ENCODE measurements at regions not wholly inside any gene's neighbourhood (a gene's known extent, or its start where the extent isn't known, plus 50 kb on each side); places are given as distances from the start of the nearest gene placed in this dataset.
A peak's percentile ranks its signal among the peaks of the same experiment; 100 is the strongest.
"Not testable (repeated sequence)": the region's sequence is repeated elsewhere in the genome, so short reads cannot be mapped to it uniquely, and the experiment has no call there.

DNA sequence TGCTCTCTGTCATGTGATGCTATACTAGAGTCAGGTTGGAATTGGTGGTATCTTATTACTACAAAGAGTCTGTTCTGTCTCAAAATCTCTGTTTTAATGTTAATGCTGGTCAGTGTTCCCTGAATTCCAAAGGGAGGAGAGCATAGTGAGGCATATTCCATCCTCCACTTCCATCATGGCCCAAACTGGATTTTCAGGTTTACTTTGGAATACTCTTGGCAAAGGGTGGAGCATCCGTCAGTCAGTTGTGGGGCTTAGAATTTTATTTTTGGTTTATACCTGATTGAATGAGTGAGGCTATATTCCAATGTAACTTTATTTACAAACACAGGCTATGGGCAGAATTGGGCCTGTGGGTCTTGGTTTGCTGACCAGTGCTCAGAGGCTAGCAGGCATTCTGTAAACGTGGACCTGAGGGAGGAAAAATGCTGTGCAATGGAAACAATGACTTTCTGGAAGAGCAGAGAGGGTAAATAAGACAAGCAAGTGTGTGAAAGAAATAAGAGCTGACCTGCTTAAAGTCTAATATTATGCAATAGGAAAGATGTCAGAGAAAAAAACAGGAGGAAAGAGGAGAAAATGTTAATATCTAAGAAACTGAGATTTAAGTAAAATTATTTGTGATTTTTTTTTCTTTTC lies 106.2 kb upstream of the CLINT1 start:
- Histone ChIP-seq H3K9me3 (ENCODE audit: control insufficient read depth, low read length) (no peaks in the 10 kb centered on the region), H3K4me1 (ENCODE audit: control insufficient read depth, insufficient read depth, low read length) (no peaks in the 10 kb centered on the region), H3K4me3 (ENCODE audit: low read length) (no peak overlapping the region), H3K36me3 (ENCODE audit: control insufficient read depth, insufficient read depth, low read length) (no peaks in the 10 kb centered on the region), H3K27me3 (ENCODE audit: control insufficient read depth, insufficient read depth, low read length, poor library complexity, severe bottlenecking) (no peaks in the 10 kb centered on the region), H3K9ac (ENCODE audit: extremely low read depth, low read length, poor library complexity, severe bottlenecking) (no peak overlapping the region), H3K27ac (ENCODE audit: low read depth, low read length) (no peak overlapping the region)
- DNase-seq: peak; percentile 45
- peak overlapping the region; percentile 7 for H3K27ac Mint-ChIP-seq
- no peaks in the 10 kb centered on the region for H3K27me3 Mint-ChIP-seq (ENCODE audit: insufficient read depth)
- no peaks in the 10 kb centered on the region for H3K36me3 Mint-ChIP-seq (ENCODE audit: low read depth)
- TF ChIP-seq CTCF (conservative IDR thresholded peaks at IDR 0.05): no peak
- 60 to 81% methylated on average over 1 to 2 of the region's 2 CpGs for WGBS, 2 experiments (ENCODE audit: insufficient coverage in 1 of 2, insufficient read length in 1 of 2)
- no peaks in the 10 kb centered on the region for H3K9me3 Mint-ChIP-seq
- H3K4me3 Mint-ChIP-seq: no peak overlapping the region
- peaks cover 15% of the 10 kb centered on the region for H3K4me1 Mint-ChIP-seq

GRCh38 chr5:157963761-157964160 lies 104.8 kb upstream of the CLINT1 start:
- Mint-ChIP-seq H3K4me3 (no peak overlapping the region), H3K27ac (no peak overlapping the region), H3K9me3 (no peaks in the 10 kb centered on the region), H3K36me3 (ENCODE audit: low read depth) (no peaks in the 10 kb centered on the region), H3K27me3 (ENCODE audit: insufficient read depth) (no peaks in the 10 kb centered on the region), H3K4me1 (peaks cover 11% of the 10 kb centered on the region)
- H3K4me1 ChIP-seq (ENCODE audit: control insufficient read depth, insufficient read depth, low read length): no peaks in the 10 kb centered on the region
- H3K9ac ChIP-seq (ENCODE audit: extremely low read depth, low read length, poor library complexity, severe bottlenecking): no peak overlapping the region
- H3K27ac ChIP-seq (ENCODE audit: low read depth, low read length): no peak overlapping the region
- 93 to 97% methylated on average over 3 to 4 of the region's 4 CpGs for WGBS, 2 experiments (ENCODE audit: insufficient coverage in 1 of 2, insufficient read length in 1 of 2)
- no peaks in the 10 kb centered on the region for H3K27me3 ChIP-seq (ENCODE audit: control insufficient read depth, insufficient read depth, low read length, poor library complexity, severe bottlenecking)
- H3K4me3 ChIP-seq (ENCODE audit: low read length): no peak overlapping the region
- no peaks in the 10 kb centered on the region for H3K36me3 ChIP-seq (ENCODE audit: control insufficient read depth, insufficient read depth, low read length)
- H3K9me3 ChIP-seq (ENCODE audit: control insufficient read depth, low read length): no peaks in the 10 kb centered on the region
- DNase-seq: no peak
- no peak for TF ChIP-seq CTCF (conservative IDR thresholded peaks at IDR 0.05)

GRCh38 chr5:157963244-157963643 lies 104.3 kb upstream of the CLINT1 start:
- Histone ChIP-seq H3K4me1 (ENCODE audit: control insufficient read depth, insufficient read depth, low read length) (no peaks in the 10 kb centered on the region), H3K4me3 (ENCODE audit: low read length) (no peak overlapping the region), H3K27ac (ENCODE audit: low read depth, low read length) (no peak overlapping the region), H3K9ac (ENCODE audit: extremely low read depth, low read length, poor library complexity, severe bottlenecking) (no peak overlapping the region), H3K27me3 (ENCODE audit: control insufficient read depth, insufficient read depth, low read length, poor library complexity, severe bottlenecking) (no peaks in the 10 kb centered on the region), H3K9me3 (ENCODE audit: control insufficient read depth, low read length) (no peaks in the 10 kb centered on the region), H3K36me3 (ENCODE audit: control insufficient read depth, insufficient read depth, low read length) (no peaks in the 10 kb centered on the region)
- no peaks in the 10 kb centered on the region for H3K36me3 Mint-ChIP-seq (ENCODE audit: low read depth)
- H3K4me1 Mint-ChIP-seq: peaks cover 8% of the 10 kb centered on the region
- no peak overlapping the region for H3K4me3 Mint-ChIP-seq
- no peak for DNase-seq
- no peaks in the 10 kb centered on the region for H3K27me3 Mint-ChIP-seq (ENCODE audit: insufficient read depth)
- WGBS, 2 experiments (ENCODE audit: insufficient coverage in 1 of 2, insufficient read length in 1 of 2): 93 to 100% methylated on average over 1 to 2 of the region's 2 CpGs
- no peak for TF ChIP-seq CTCF (conservative IDR thresholded peaks at IDR 0.05)
- peaks cover 2% of the 10 kb centered on the region for H3K9me3 Mint-ChIP-seq
- H3K27ac Mint-ChIP-seq: no peak overlapping the region

DNA sequence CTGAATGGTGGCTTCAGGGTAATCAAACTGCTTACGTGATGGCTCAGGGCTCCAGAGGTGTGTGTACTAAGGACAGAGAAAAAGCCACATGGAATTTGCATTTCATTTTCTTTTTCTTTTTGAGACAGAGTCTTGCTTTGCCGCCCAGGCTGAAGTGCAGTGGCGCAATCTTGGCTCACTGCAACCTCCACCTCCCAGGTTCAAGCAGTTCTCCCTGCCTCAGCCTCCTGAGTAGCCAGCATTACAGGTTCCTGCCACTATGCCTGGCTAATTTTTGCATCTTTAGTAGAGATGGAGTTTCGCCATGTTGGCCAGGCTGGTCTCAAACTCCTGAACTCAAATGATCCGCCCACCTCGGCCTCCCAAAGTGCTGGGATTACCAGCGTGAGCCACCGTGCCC lies 103.7 kb upstream of the CLINT1 start:
- H3K9ac ChIP-seq (ENCODE audit: extremely low read depth, low read length, poor library complexity, severe bottlenecking); H3K36me3 ChIP-seq (ENCODE audit: control insufficient read depth, insufficient read depth, low read length); H3K4me3 Mint-ChIP-seq; H3K4me1 Mint-ChIP-seq; H3K9me3 Mint-ChIP-seq; H3K27ac Mint-ChIP-seq; H3K4me1 ChIP-seq (ENCODE audit: control insufficient read depth, insufficient read depth, low read length); H3K27me3 ChIP-seq (ENCODE audit: control insufficient read depth, insufficient read depth, low read length, poor library complexity, severe bottlenecking); H3K27ac ChIP-seq (ENCODE audit: low read depth, low read length); H3K9me3 ChIP-seq (ENCODE audit: control insufficient read depth, low read length); H3K4me3 ChIP-seq (ENCODE audit: low read length); H3K36me3 Mint-ChIP-seq (ENCODE audit: low read depth); H3K27me3 Mint-ChIP-seq (ENCODE audit: insufficient read depth): not testable (repeated sequence)
- WGBS, 2 experiments (ENCODE audit: insufficient coverage in 1 of 2, insufficient read length in 1 of 2): 97 to 100% methylated on average over 7 to 8 of the region's 8 CpGs
- peak; percentile 29 for DNase-seq

All from endodermal cell (in vitro differentiated cells).